HG02884 (cell line): ENCODE measurements at regions not wholly inside any gene's neighbourhood (a gene's known extent, or its start where the extent isn't known, plus 50 kb on each side); places are given as distances from the start of the nearest gene placed in this dataset.

Source experiments
- ATAC-seq: cut with Tn5 transposase; IDR thresholded peaks from one replicate; pipeline ENCODE4 v1.9.1; 2021; ENCODE audit warnings: mild to moderate bottlenecking, moderate library complexity; ENCODE audit not compliant: unreplicated experiment

GRCh38 chr6:146886587-146887446, 288.0 kb downstream of the ADGB start:
- ATAC-seq: no peak

GRCh38 chr6:146887447-146888077, 288.8 kb downstream of the ADGB start:
- ATAC-seq: no peak

GRCh38 chr6:146889303-146889702, 290.5 kb downstream of the ADGB start:
- no peak for ATAC-seq

GRCh38 chr6:146890172-146890571, 291.4 kb downstream of the ADGB start:
- no peak for ATAC-seq

- no peak for ATAC-seq
These were observed 292.1 kb downstream of the ADGB start for GRCh38 chr6:146890644-146891434.

GRCh38 chr6:146891615-146892265, 293.0 kb downstream of the ADGB start:
- ATAC-seq: no peak

GRCh38 chr6:146892283-146892612, 293.5 kb downstream of the ADGB start:
- ATAC-seq: no peak

- no peak for ATAC-seq
These were observed 294.0 kb downstream of the ADGB start for GRCh38 chr6:146892613-146893401.

GRCh38 chr6:146893690-146894089, 294.9 kb downstream of the ADGB start:
- no peak for ATAC-seq

- no peak for ATAC-seq
These were observed 295.9 kb downstream of the ADGB start for GRCh38 chr6:146894624-146895023.

- ATAC-seq: no peak
These were observed 296.5 kb downstream of the ADGB start for GRCh38 chr6:146895101-146895771.

GRCh38 chr6:146895772-146896061, 296.9 kb downstream of the ADGB start:
- no peak for ATAC-seq

- no peak for ATAC-seq
These were observed 297.5 kb downstream of the ADGB start for GRCh38 chr6:146896062-146896813.

GRCh38 chr6:146896960-146897701, 298.4 kb downstream of the ADGB start:
- ATAC-seq: no peak

- no peak for ATAC-seq
These were observed 299.5 kb downstream of the ADGB start for GRCh38 chr6:146898069-146898887.

GRCh38 chr6:146898888-146899227, 300.1 kb downstream of the ADGB start:
- ATAC-seq: no peak

GRCh38 chr6:146901940-146902816, 302.0 kb upstream of the STXBP5 start:
- no peak for ATAC-seq
